Left ventricle myocardium inferior (tissue), 1 donor: ENCODE measurements at regions not wholly inside any gene's neighbourhood (a gene's known extent, or its start where the extent isn't known, plus 50 kb on each side); places are given as distances from the start of the nearest gene placed in this dataset.

ENCODE experiments used
- DNase-seq: peaks from one replicate; pipeline ENCODE4 v3.0.0-alpha.2; 2020
- H3K27ac ChIP-seq: fragments of 200-600 bp; replicated peaks from 2 replicates; pipeline ENCODE4 v1.8.0; 2021
- H3K27me3 ChIP-seq: fragments of 200-600 bp; 2 replicates; pipeline ENCODE4 v1.8.0; 2021; ENCODE audit warnings: low read depth
- H3K36me3 ChIP-seq: fragments of 200-600 bp; 2 replicates; pipeline ENCODE4 v1.8.0; 2021
- H3K4me1 ChIP-seq: fragments of 200-600 bp; 2 replicates; pipeline ENCODE4 v1.8.0; 2021
- H3K4me3 ChIP-seq: fragments of 200-600 bp; 2 replicates; pipeline ENCODE4 v1.8.0; 2021; ENCODE audit warnings: mild to moderate bottlenecking, moderate library complexity
- H3K9me3 ChIP-seq: fragments of 200-600 bp; replicated peaks from 2 replicates; pipeline ENCODE4 v1.8.0; 2021
- CTCF ChIP-seq: fragments of 200-600 bp; IDR thresholded peaks from 2 replicates; pipeline ENCODE4 v1.8.0; 2021; ENCODE audit warnings: antibody characterized with exemption, mild to moderate bottlenecking, borderline replicate concordance
- intact Hi-C: fragments of 100-400 bp; cut with micrococcal nuclease; formaldehyde crosslinking; loops from one replicate; pipeline ENCODE4 v1.11.0; 2022
- donor health status: DM: no; HTN: yes; CAD: no; lungs with severe emphysema.

GRCh38 chr11:69417699-69418085 is 63.8 kb upstream of the LINC01488 start:
- DNase-seq, result no peak
- Histone ChIP-seq H3K36me3 (no peaks in the 10 kb centered on the region), H3K4me1 (peaks cover 57% of the 10 kb centered on the region)

DNA sequence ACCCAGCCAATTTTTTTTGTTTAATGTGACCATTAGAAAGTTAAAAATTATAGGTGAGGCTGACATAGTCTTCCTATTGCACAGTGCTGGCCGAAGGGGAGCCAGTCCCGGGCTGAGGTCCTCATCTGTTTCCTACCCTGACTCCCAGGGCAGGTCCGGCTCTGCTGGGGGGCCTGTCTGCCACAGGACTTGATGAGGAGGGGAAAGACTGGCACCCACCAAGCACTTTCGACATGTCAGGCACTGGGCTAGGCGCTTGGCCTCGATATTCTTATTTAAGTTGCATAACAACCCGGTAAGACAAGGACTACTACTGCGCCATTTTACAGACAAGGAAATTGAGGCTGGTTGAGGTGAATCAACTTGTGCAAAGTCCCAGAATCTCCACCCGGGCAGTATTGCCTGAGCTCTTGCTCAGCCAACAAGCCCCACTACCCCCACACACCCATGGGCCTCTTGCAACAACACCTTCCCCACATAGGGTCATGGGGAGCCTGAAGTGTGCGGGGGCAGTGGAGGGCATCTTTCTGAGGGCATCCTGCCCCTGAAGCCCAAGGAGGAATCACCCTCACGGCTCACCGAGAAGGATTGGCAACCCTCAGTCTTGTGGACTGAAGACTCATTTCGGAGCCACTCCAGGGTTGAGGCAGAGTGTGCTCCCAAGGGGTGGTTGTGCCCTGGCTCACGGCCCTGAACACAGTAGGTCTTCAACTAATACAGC is 62.7 kb upstream of the LINC01488 start:
- Histone ChIP-seq H3K27ac (peak overlapping the region; percentile 41), H3K36me3 (no peaks in the 10 kb centered on the region), H3K9me3 (no peaks in the 10 kb centered on the region), H3K4me1 (peaks cover 57% of the 10 kb centered on the region), H3K4me3 (no peak overlapping the region), H3K27me3 (no peaks in the 10 kb centered on the region)
- DNase-seq, result no peak
- intact Hi-C loops, result no loop called here
- TF ChIP-seq CTCF, result no peak

More at GRCh38 chr11:69417699-69418085, 63.8 kb upstream of the LINC01488 start:
- H3K27me3 ChIP-seq, result no peaks in the 10 kb centered on the region
- intact Hi-C loops, result no loop called here
- no peak for TF ChIP-seq CTCF
- no peaks in the 10 kb centered on the region for H3K9me3 ChIP-seq
- H3K4me3 ChIP-seq, result no peak overlapping the region
- H3K27ac ChIP-seq, result peak overlapping the region; percentile 92

DNA sequence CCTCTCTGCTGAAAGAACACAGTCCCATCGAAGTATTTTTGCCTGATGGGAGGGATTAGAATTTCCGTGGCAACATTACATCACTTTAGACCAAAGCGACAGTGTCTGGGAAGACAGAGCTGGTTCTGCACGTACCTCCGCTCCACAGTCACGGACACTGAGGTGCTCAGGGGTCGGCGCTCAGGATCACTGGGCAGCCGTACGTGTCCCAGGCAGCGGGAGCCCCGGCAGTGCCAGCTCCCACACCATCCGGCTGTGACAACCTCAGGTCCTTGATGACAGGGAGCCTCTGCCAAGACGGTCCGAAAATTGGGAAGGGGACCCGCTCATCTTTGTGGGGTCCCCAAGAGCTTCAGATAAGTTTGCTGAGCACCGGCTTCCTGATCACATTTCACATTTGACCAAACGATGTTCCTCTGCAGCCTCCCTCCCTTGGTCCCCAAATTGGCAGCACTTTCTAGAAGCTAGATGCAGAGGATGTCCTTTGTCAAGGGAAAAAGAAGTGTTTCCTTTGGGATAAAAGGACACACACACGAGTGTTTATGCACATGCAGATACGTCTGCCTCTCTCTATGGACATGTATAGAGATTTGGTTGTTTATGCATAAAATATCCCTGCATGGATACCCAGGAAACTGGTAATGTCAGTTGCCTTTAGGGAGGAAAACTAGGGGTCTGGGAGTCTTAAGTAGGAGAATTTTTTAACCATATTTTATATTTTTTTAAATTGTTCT is 61.6 kb upstream of the LINC01488 start:
- intact Hi-C loops, result no loop called here
- Histone ChIP-seq H3K4me1 (peaks cover 50% of the 10 kb centered on the region), H3K36me3 (no peaks in the 10 kb centered on the region), H3K27ac (peak overlapping the region; percentile 41), H3K4me3 (no peak overlapping the region), H3K27me3 (no peaks in the 10 kb centered on the region), H3K9me3 (peaks cover 7% of the 10 kb centered on the region)
- no peak for TF ChIP-seq CTCF
- no peak for DNase-seq

GRCh38 chr11:69422645-69423044 is 58.8 kb upstream of the LINC01488 start:
- H3K9me3 ChIP-seq, result peaks cover 15% of the 10 kb centered on the region
- no peak for TF ChIP-seq CTCF
- no peak for DNase-seq
- H3K4me1 ChIP-seq, result peaks cover 23% of the 10 kb centered on the region
- intact Hi-C loops, result no loop called here
- H3K27ac ChIP-seq, result no peak overlapping the region
- no peaks in the 10 kb centered on the region for H3K27me3 ChIP-seq
- no peaks in the 10 kb centered on the region for H3K36me3 ChIP-seq
- no peak overlapping the region for H3K4me3 ChIP-seq

DNA sequence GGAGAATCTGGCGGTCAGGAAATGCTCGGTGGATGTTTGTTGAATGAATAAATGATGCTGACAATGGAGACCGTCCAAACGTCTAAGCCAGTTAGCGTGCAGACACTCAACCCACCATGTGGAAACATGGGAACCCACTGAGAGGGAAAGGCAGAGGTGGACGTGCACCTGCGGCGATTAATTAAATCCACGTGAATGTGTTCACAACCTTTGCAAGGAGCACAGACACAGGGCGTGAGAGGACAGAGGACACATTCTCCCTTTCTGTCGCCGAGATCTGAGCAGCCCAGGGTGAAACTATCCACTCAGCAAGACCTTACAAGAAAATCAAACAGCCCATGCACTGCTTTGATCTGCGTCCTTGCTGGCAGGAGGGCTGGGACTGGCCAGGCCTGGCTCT is 58.3 kb upstream of the LINC01488 start:
- intact Hi-C loops, result no loop called here
- H3K9me3 ChIP-seq, result peaks cover 15% of the 10 kb centered on the region
- DNase-seq, result no peak
- no peak for TF ChIP-seq CTCF
- H3K4me3 ChIP-seq, result no peak overlapping the region
- H3K27me3 ChIP-seq, result no peaks in the 10 kb centered on the region
- H3K36me3 ChIP-seq, result no peaks in the 10 kb centered on the region
- H3K27ac ChIP-seq, result no peak overlapping the region
- H3K4me1 ChIP-seq, result peaks cover 20% of the 10 kb centered on the region
